ENCODE measurements at regions not wholly inside any gene's neighbourhood (a gene's known extent, or its start where the extent isn't known, plus 50 kb on each side); places are given as distances from the start of the nearest gene placed in this dataset.
"Not testable (repeated sequence)": the region's sequence is repeated elsewhere in the genome, so short reads cannot be mapped to it uniquely, and the experiment has no call there.

DNA sequence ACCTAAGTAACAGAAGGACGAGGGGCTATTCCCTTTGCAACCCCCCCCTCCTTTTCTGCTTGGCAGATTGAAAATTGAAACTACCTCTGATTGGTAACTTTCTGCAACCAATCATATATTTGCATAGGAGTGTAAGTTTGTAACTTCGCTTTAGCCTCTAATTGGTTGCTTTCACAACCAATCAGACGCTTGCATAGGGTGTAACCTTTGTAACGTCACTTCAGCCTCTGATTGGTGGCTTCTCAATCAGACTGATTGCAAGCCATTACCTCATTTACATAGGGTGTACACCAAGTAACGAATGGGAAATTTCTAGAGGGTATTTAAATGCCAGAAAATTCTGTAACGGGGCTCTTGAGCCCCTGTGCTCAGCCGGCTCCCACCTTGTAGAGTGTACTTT lies 131.9 kb upstream of the FOXD4L5 start:
- not testable (repeated sequence) for DNase-seq

DNA sequence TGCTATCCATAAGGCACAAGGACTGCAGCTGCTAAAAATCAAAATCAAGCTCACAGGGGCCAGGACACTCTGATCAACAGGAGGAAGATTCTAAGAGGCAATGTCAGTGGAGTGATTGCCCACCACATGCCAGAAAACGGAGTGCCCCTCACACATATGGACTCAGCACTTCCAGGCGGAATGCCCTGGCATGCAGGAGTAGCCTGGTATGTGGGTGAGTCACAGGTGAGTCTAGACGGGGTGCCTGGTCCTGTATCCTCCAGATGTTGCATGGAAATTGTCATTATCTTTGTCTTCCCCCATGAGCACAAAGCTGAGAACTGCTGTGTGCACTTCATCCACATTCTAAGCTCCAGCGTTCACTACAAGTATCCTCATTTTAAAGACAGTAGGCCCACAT lies 129.2 kb upstream of the FOXD4L5 start:
- DNase-seq, result not testable (repeated sequence)

DNA sequence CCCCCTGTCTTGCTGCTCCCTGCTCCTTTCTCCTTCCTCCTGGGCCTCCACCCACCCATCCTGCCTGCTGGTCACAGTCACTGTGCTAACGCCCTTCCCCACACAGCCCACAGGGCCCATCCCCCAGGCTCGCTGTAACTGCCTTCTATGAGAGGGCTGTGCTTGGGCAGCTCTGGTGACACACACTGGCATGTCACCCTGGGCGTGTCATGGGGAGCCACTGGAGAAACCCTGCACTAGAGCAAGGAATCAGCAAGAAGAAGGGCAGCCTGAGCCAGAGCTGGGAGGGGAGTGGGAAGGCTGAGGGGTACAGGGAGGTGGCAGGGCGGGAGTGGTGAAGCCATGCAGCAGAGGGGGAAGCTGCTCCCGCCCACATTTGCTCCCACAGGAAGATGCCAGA lies 128.4 kb upstream of the FOXD4L5 start:
- not testable (repeated sequence) for DNase-seq

DNA sequence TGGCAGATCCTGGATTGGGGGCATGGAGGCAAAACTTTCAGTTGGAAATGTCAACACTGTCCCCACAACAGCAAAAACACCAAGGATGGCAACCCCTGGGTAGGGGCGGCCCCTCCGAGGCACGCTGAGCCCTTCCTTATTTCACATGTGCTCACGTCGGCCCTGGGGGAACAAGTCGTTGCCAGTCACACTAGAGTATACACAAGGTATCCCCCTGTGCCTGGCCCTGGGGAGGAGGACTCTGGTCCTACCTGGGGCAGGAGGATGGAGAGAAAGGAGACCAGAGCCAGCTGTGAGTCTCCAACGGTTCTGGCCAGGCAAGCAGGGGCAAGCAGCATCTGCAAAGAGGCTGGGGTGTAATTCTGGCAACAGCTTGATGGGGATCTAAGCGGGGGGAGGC lies 126.9 kb upstream of the FOXD4L5 start:
- DNase-seq, result no peak

DNA sequence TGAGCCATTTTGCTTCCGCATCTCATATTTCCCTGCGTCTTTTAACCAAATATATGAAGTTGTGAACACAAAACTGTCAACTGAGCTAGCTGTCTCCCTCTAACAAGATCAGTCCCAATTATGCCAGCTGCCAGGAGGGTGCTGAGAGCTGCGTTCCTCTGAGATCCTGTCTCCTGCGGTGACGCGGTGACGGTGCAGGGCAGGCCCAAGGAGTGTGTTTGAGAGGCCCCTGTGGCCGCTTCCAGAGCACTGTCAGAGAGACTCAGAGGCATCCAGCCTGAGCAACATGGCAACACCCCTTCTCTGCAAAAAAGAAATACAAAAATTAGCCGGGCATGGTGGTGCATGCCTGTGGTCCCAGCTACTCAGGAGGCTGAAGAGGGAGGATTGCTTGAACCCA lies 126.3 kb upstream of the FOXD4L5 start:
- no peak for DNase-seq

DNA sequence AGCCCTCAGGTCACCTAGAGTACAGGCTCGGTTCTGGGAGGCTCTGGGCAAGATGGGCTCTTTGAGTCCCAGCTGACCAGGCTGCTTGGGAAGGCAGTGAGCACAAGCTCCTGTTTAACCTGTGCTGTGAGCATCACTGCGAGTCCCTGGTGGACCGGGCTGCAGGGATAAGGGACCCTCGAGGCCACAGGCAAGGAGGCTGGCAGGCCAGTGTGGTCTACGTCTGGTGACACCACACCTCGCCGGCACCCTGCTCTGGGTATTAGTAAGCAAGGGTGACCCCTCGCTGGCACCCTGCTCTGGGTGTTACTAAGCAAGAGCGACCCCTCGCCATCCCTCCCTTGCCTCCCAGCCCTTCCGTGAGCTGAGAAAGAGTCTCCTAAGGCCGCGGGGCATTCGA lies 125.9 kb upstream of the FOXD4L5 start:
- no peak for DNase-seq

DNA sequence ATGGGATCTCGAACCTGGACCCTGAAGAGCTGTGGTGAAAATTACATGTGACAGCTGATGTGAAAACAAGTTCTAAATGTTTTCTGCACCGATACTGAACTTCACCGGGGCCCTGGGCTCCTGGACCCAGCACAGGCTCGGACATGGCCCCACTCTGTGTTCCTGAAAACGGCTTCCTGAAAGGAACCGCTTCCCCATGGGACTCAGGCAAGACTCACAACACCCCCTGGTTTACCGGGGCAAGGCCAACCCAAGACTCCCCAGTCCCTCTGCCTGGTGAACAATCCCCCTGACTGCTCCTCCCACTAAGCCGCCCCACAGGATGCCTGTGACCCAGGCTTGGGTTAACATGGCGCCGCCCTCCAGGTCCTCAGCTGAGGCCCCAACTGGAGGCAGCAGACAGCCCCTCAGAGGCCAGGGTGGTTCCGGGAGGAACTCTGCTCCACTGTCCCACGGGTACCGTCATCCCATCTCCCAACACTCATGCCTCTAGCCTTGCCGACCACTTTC lies 124.5 kb upstream of the FOXD4L5 start:
- DNase-seq, result no peak

DNA sequence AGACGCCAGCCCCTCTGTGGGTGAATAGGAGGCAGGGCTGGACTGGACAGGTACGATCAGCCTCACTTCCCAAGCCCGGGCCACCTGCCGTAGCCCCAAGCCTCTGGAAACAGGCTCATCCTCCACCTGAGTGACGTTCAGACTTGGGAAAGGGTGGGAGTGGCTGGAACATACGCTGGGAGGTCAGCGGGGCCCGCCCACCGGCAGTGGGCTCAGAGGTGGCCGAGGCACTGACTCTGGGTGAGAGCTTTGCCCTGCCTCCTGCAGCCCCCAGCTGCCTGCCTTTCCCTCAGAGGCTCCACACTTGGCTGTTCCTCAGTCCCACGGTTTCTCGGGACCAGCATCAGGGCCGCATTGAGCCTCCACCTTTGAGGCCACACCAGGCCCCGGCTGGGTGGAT lies 123.8 kb upstream of the FOXD4L5 start:
- not testable (repeated sequence) for DNase-seq

DNA sequence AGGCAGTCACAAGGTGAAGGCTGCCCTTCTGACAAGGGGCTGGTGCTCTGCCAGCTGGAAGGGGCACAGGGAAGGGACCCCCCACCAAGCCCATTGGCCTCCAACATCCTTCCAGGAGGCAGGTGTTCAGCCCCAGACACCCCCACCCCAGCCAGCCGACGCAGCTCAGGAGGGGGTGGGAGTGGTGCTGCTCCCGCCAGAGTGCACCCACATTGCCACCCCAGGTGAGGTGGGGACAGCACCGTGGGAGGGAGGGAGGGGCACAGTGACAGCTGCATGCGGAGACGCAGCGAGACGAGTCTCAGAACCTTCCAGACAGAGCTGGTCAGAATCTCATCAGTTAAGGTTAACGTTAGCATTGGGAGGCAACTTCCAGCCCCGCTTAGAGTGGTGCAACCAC lies 121.6 kb upstream of the FOXD4L5 start:
- not testable (repeated sequence) for DNase-seq

DNA sequence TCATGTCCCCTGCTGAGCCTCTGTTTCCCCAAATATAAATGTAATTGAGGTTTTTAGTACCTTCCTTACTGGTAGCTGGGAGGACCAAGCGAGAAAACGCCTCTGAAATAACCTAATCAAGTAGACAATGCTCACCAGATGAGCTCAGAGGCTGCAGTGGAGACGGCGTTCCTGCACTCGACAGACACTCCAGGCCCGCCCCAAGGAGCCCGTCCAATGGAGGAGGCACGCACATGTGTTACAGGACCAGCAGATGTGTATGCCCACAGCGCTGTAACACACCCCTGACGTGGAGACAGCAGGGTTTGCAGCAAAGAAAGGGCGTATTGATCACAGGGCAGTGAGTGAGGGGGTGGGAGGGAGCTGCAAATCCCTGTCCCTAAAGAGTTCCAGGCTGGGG lies 120.8 kb upstream of the FOXD4L5 start:
- not testable (repeated sequence) for DNase-seq

DNA sequence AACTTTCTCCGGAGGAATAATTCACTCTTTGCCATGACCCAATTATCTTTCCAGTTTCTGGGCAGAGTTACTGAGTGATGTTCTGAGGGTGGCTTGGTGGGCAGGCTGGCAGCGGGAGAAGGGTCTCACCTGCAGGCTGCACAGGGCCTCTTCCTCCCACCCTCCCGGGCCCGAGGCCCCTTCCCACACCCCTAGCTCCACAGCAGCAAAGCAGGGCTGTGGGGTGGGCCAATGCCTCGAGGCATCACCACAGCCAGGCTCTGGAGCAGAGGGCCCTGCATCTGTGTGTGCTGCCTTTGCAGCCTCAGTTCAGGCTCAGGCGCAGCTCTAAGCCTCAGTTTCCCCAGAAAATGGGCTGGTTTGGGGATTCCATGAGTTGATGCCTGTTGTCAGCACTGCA lies 120.2 kb upstream of the FOXD4L5 start:
- DNase-seq, result no peak

DNA sequence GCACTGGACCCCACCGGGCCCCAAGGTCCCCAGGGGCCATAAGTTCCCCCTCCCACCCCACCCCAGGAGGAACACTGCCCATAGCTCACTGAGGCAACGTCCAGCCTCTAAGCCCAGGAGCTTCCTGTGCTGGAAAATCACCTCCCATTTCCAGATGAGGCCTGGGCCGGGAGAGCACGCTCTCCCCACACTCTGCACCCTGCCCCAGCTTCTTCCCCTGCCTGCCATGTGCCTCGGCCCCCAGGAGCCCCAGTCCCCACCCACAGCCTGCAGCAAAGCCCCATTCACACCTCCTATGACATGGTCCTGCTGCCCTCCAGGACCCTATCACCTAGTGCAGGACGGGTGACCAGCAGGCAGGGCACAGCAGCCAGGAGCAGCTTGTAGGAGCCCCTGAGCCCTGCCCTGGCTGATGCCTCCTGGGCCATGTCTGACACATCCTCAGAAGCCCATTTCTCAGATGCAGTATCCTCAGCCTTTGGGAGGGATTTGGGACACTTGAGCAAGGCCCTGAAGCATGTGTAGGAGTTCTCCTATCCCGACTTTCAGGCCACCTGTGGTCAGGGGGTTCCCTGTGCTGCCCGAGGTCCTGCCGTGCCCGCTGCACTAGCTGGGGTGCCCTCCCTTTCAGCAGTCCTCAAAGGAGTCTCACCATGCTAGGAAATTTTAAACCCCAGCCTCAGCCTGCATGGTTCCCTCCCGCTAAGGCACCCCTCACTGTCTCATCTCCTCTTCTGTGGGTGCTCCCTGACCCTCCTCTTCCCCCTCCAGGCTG lies 119.4 kb upstream of the FOXD4L5 start:
- DNase-seq, result no peak

DNA sequence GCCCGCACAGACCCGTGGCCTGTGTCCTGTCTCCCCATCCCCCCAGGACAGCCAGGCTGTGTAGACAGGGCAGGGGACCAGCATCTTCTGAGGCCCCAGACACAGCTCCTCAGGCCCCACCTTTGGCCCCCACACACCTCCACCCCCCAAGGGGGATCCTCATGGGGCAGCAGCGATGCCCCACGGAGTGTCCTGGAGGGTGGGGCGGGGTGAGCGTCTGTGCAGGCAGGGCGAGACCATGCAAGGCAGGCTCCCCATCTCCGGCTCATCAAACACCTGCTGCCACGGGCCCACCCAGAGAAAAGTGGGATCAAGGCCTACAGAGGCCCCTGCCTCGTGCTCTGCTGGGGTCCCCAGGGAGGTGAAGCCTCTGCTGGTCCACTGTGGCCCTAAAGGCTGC lies 118.7 kb upstream of the FOXD4L5 start:
- DNase-seq, result no peak

DNA sequence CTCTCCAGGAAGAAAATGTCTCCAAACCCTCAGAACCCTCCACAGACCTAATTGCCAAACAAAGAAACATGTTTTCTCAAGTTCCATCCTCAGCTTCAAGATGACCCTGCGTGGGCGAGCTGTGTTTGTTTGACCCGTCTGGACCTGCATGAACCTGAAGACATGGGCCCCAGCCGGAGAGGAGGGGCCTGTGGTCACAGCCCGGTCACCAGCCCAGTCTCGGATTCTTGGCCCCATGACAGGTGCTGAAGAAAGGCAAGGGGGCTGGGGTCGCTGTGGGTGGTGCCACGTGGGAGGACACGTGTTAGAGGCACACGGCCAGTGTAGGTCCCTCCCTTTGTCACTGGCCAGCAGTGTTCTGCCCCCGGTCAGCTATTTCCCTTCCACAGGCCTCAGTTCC lies 118.1 kb upstream of the FOXD4L5 start:
- DNase-seq, result not testable (repeated sequence)

DNA sequence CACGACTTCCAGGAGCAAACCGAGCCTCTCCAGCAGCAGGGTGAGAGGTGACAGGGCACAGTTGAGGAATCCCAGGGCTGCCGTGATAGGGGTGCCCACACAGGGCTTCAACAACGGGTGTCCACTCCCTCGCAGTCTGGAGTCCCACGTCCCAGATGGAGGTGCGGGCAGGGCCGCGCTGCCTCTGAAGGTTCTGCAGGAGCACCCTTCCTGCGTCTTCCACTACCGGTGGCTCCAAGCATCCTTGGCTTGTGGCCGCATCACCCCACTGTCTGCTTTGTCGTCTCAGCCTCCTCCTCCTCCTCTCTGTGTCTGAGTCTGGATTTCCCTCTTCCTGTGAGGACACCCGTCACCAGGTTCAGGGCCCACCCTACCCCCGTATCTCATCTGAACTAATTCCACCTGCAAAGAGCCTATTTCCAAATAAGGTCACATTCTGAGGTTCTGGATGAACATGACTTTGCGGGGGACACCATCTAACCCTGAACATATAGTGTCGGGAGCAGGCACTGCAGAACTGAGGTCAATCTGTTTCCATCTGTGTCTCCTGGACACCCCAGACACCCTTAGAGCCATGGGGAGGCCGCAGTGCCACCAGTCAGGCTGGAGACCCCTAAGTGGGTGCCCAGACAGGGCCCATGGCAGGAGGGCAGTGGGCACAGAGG lies 117.3 kb upstream of the FOXD4L5 start:
- not testable (repeated sequence) for DNase-seq

DNA sequence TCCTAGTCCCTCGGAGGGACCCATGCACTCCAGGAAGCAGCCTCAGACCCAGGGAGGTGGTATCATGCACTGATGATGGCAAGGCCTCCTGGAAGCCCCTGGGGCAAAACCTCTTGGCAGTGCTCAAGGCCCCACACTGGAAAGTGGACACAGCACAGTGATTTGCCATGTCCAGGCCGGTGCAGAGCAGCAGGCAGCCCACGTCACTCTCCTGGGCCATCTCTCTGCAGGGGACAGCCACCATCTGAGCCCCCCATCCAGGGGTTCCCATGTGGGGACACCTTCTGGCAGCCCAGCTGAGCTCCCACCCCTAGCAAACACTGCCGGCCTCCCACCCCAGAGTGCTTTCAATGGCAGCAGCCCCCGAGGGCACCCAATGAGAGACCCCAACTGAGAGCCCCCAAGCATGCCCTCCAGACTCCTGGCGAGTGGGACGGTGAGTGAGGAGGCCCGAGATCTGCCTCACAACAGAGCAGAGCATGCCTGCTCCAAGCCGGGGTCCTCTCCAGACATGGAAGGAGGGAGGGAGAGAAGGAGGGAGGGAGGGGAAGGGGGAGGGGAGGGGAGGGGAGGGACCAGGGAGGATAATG lies 116.5 kb upstream of the FOXD4L5 start:
- not testable (repeated sequence) for DNase-seq

DNA sequence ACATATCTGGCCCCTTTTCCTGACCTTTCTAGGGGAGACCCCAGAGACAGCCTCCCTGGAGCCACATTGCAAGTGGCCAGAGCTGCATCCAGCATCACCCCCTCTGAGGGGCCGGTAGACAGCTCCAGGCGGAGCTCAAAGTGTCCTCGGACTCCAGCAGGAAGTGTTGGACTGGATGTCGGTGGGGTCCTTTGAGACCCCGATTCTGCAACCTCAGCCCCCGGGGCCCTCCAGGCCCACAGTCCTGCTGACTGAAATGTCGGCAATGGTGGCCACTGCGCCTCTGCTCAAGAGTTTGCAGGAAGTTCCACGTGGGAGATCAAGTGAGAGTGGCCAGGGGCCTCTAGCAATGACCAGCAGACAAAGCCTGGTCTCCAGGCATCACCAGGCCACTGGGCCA lies 115.9 kb upstream of the FOXD4L5 start:
- DNase-seq, result no peak

DNA sequence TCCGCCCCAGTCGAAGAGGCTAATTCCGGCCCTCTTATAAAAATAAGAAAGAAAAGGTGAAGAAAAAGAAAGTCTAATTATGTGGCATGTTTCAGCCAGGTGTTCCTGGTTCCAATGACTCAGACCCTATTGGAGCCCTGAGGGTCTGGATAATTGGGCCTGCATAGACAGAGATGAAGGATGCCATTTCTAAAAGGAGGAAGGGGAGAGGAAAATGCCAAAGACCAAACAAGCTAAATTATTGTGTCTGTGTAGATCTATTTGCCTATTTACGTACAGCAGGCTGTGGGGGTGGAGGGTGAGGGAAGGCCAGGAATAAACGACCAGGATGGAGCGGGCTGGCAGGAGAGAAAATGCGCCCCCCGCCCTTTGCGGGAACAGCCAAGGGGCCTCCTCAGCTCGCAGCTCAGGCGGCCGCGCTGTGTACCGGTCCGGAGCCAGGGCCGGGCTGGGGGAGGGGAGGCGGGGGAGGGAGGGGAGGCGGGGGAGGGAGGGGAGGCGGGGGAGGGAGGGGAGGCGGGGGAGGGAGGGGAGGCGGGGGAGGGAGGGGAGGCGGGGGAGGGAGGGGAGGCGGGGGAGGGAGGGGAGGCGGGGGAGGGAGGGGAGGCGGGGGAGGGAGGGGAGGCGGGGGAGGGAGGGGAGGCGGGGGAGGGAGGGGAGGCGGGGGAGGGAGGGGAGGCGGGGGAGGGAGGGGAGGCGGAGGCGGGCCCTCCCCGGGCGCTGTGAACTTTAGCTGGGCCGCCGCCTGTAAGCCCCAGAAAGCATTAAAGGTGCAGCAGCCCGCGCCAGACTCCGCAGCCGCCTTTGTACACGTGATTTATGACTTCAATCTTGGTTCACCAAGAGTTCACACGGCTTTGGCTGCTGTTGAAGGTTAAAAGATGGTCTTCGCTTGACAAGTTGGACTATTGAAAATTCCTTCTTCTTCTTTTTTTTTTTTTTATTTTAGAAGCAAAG lies 113.0 kb upstream of the FOXD4L5 start:
- not testable (repeated sequence) for DNase-seq

DNA sequence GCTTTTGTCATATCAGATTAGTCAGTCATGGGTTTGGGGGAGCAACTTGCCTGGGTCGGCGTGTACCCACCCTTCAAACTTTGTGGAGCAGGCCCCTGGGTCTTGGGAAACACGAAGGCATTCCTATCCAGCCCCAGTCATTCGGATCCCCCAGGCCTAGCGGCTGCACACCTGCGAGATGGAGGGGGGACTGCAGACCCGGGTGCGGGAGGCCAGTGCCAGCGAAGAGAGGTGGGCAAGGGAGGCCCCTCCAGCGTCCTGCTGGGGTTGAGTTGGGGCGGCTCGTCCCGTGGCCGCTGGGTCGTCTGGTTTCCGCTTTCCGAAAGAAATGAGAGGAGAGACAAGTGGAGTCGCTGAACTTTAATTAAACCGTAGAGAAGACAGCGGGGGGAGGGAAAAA lies 112.2 kb upstream of the FOXD4L5 start:
- DNase-seq, result not testable (repeated sequence)

DNA sequence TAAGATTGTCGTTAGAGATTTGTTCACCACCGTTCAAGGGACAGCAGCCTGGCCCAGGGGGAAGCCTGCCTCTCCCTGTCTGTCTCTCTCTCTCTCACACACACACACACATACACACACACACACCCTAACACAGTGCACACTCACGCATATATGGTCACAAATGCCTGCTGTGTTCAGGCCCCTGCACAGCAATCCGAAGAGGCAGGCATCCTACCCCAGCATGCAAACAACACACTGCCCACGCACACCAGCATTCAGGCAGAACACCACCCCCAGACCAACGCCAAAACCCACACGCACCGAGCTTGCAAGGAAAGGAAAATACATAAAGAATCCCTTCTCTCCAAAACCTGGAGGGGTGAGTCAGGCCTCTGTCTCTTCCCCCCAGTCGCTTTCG lies 111.6 kb upstream of the FOXD4L5 start:
- not testable (repeated sequence) for DNase-seq

DNA sequence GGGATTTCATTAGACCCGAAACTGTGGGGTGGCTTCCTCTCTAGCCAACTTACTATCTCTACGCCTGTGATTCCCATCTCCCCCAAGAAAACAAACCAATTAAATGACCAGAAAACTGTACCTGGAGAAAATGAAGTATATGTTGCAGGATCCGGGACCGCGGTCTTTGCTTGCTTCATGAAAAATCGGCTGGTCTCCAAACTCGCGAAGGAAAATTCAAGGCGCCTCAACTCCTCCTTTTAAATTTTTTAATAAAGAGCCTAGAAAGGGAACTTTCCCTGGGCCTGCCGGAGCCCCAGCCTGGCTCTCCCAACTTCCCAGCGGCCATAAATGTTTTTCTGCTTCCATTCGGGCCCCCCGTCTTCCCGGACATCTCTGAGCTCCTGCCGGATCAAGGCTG lies 110.8 kb upstream of the FOXD4L5 start:
- not testable (repeated sequence) for DNase-seq

DNA sequence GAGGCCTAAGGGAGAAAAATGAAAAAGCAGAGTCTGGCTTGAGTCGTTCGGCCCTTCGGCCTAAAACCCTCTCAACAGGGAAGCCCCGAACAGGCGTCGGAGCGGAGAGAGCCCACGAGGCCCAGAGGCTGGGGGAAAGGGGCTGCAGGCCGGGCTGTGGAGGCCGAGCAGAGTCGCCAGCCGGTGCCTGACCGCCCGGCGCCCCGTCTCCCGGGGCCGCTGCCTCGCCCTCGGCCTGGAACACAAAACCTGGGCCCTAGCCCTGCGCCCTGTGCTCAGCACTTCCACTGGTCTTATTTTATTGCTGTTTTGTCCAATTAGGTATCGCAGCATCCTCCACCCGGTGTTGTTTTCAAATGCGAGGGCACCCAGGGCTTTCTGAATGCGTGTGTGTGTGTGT lies 110.1 kb upstream of the FOXD4L5 start:
- DNase-seq, result not testable (repeated sequence)

All from CD4-positive, alpha-beta T cell treated with Interleukin-21 for 1 hour (primary cell).